G401.6 (cell line): ENCODE measurements at regions not wholly inside any gene's neighbourhood (a gene's known extent, or its start where the extent isn't known, plus 50 kb on each side); places are given as distances from the start of the nearest gene placed in this dataset.
A peak's percentile ranks its signal among the peaks of the same experiment; 100 is the strongest.
"Not testable (repeated sequence)": the region's sequence is repeated elsewhere in the genome, so short reads cannot be mapped to it uniquely, and the experiment has no call there.

Experiments used
- FAIRE-seq: peaks from 2 replicates; lab custom pipeline; 2012; peaks lifted over from hg19 to GRCh38; lab: Jason Lieb, UNC

DNA sequence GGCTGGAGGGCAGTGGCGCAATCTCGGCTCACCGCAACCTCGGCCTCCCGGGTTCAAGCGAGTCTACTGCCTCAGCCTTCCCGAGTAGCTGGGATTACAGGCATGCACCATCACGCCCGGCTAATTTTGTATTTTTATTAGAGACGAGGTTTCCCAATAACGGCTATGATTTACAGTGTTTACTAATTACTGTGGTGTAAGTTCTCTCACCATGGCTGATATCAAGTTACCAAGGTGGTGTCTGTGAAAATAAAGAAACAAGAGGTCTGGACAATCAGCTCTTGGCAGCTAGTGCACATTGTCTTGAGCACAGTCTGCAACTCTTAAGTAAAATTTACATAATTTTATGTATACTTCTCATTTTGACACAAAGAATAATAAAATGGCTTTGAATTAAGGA lies 385.5 kb upstream of the COX7C start:
- no peak for FAIRE-seq

DNA sequence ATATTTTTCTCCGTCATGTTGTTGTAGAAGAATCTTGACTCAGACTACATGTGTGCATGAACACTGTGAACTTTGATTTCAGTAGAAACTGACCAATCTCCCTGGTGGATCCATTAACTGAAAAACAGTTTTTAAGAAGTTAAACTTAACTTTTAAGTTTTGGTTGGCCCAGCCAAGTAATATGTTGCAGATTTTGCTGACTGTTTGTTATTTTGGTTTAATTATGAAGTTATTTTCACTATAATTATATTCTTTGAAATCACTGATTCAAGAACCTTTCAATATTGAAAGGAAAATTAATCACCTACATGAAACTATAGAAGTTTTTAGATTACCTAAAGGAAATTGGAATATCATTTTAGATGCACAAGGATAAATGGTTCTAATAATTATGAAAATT lies 373.6 kb upstream of the COX7C start:
- FAIRE-seq = no peak

DNA sequence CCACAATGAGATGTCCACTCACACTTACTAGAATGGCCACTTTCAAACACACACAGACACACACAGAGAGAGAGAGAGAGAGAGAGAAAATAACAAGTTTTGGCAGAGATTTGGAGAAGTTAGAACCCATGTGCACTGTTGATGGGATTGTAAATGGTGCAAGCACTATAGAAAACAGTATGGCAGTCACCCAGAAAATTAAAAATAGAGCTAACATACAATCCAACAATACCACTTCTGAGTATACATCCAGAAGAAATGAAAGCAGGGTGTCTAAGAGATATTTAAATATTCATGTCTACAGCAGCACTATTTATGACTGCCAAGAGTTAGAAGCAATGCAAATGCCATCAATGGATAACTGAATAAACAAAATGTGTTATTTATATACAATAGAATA lies 359.9 kb upstream of the COX7C start:
- no peak for FAIRE-seq

DNA sequence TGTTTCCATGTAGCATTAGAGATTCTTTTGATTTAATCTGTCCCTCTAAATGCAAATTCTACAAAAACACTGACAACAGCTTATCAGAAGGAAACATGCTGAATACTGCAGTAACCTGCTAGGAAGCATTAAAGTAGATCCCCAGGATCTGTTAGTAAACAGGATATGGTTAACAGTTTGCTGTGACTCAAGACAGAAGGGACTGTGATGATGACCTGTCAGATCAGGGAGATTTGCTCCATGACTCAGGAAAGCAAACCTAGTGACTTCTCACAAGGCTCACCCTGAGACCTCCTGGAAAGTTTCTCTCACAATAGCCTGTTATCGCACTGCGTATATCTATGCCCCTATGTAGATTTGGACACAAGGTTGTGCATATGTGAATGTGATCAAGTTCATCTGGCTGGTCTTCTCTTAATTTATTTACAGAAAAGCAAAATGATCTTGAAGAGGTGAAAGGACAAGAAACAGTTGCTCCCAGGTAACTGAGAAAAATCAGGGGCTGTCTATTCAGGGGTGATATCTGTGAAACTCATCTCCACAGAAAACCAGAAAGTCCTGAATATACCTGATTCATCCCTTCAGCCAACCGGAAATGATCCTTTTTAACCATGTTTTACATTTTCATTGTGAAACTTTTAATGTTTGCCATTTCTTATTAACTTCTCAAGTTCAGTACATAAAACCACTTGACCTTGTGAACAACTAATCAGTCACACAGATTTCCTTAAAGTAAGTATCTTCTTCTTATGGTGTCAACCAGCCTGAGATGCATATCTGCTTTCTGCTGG lies 333.1 kb upstream of the COX7C start:
- not testable (repeated sequence) for FAIRE-seq

DNA sequence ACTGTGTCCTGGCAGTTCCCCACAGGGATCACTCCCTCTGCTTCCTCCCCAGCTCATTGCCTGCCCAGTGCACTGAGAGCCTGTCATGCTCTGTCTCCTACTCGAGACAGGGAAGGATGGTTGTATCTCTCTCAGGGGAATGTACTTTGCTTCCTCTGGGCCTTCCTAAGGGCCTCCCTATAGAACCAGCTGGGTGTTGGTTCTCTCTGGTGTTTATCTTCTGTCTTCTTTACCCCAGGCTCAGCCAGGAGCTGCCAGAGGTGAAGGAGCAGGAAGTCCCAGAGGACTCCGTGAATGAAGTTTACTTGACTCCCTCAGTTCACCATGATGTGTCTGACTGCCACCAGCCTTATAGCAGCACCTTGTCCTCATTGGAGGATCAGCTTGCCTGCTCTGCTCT lies 330.3 kb upstream of the COX7C start:
- not testable (repeated sequence) for FAIRE-seq

DNA sequence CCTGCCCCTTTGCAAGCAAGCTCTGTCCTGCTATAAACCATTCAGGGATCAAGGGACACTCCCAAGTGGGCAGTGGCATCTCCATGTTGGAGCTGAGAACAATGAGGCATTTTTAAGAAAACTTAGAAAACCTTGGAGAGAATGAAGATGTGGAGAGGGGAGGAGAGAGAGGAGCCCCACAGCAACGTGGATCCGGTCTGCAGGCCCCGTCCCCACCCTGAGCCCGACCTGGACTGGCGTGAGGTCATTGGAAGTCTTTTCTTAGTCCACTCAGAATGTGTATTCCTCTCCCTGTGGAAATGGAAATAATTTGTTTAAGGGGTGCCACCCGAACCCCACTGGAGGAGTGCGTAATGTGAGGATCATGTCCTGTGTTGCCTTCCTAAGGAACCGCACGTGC lies 328.0 kb upstream of the COX7C start:
- FAIRE-seq = not testable (repeated sequence)

GRCh38 chr5:86292811-86293210 lies 324.9 kb upstream of the COX7C start:
- FAIRE-seq = not testable (repeated sequence)

DNA sequence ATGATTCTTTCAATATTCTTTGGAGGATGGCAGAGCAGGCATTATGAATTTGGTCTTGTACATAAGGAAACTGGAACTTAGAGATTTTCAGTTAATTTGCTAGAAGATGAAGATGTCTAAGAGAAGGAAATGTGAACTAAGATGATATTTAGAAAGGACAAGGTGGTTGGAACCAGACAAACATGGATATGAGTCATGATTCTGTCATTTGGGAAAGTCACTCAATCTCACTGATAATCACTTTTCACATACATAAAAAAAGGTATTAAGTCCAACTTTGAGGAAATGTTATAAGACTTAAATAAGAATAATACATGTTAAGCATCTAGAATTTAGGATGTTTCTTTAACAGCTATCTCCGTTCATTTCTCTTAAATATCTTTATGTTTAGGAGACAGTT lies 315.1 kb upstream of the COX7C start:
- FAIRE-seq = not testable (repeated sequence)

DNA sequence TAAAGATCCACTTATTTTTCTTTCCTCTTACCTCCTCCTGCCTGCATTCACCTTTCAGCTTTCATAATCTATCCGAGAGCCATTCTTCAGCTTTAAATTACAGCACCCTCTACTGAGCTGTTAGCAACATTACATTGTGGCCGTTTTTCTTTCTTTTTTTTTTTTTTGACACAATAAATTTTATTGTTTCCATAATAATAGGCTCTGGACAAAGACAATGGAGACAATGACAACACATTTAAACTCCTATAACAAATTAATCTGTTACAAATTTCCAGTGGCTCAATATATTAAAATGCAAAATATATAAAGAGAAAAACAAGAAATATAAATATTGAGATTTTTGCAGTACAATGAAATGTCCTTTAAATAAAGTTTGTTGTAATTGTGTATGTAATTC lies 312.7 kb upstream of the COX7C start:
- peak; percentile 94 for FAIRE-seq

GRCh38 chr5:86314951-86315350 lies 302.8 kb upstream of the COX7C start:
- FAIRE-seq = no peak

DNA sequence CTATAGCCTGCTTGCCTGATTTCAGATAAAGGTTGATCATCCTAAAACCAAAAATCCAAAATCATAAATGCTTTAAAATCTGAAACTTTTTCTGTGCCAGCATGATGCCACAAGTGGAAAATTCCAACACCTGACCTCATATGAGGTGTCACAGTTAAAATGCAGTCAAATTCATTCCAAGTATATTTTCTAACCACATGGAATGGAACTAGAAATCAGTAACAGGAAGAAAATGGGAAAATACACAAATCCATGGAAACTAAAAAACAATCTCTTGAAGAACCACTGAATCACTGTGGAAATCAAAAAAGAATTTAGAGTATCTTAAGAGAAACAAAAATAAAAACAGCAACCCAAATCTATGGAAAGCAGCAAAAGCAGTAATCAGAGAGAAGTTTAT lies 297.5 kb upstream of the COX7C start:
- no peak for FAIRE-seq

- FAIRE-seq = no peak
Measured at GRCh38 chr5:86329318-86329717, 288.4 kb upstream of the COX7C start.

DNA sequence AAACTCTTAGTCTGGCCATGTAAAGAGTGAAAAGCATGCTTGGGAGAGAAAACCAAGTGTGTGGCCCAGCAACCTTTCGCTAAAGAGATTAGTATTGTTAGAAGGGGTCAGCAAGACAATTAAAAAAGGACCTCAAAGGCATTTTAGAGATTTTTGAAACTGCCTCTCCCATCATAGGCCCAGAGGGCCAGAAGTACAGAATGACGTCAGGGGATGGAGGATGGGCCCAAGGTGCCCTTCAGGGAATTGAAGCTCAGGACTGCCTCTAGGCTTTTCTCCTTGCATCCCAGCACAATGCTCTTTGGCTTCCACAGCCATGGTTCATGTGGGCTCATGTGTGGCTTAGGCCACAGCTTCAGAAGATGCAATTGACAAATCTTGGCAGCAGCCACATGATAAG lies 287.0 kb upstream of the COX7C start:
- FAIRE-seq = no peak

GRCh38 chr5:86332851-86333250 lies 284.9 kb upstream of the COX7C start:
- FAIRE-seq = no peak

- FAIRE-seq = no peak
Measured at GRCh38 chr5:86337667-86338460, 279.9 kb upstream of the COX7C start.

GRCh38 chr5:86354664-86355063 lies 263.1 kb upstream of the COX7C start:
- no peak for FAIRE-seq

GRCh38 chr5:86360801-86361200 lies 256.9 kb upstream of the COX7C start:
- no peak for FAIRE-seq

- FAIRE-seq = no peak
Measured at GRCh38 chr5:86371061-86371460, 246.7 kb upstream of the COX7C start.

- no peak for FAIRE-seq
Measured at GRCh38 chr5:86374611-86375010, 243.1 kb upstream of the COX7C start.

GRCh38 chr5:86376214-86376613 lies 241.5 kb upstream of the COX7C start:
- no peak for FAIRE-seq

GRCh38 chr5:86403190-86403589 lies 214.6 kb upstream of the COX7C start:
- no peak for FAIRE-seq

DNA sequence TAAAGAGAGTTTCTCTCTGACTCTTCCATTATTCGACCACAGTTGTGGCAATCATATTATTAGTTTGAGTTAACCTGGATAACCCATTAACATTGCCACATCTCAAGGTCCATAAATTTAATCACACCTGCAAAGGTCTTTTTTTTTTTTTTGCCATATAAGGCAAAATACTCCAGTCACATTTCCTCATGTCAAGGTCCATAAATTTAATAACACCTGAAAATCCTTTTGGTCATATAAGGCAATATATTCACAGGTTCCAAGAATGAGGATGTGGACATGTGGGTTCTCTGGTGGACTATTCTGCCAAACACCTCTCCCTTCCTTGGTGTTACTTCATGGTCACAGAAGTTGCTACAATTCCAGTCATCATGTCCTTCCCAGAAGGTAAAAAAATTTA lies 213.5 kb upstream of the COX7C start:
- FAIRE-seq = no peak

DNA sequence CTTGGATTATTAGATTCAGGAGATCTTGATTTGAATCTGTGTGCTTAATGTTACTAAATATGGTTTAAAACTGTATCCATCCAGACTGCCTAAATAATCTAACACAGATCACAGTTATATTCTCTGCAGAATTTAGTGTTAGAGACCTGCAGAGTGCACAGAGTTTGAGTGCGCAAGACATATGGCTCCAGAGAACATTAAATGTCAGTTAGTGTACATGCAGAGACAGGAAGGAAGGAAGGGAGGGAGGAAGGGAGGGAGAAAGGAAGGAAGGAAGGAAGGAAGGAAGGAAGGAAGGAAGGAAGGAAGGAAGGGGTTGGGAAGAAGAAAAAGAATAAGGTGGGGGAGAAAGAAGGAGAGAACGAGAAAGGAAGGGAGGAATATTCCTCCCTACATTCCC lies 210.0 kb upstream of the COX7C start:
- FAIRE-seq = no peak

GRCh38 chr5:86411596-86411995 lies 206.1 kb upstream of the COX7C start:
- FAIRE-seq = no peak
